K562 (cell line): ENCODE measurements at regions not wholly inside any gene's neighbourhood (a gene's known extent, or its start where the extent isn't known, plus 50 kb on each side); places are given as distances from the start of the nearest gene placed in this dataset.

ENCODE experiments used
- BACH1 ChIP-seq: fragments of 200-800 bp; sonication (Bioruptor generic); IDR thresholded peaks from 2 replicates; pipeline ENCODE4 v1.6.1; 2016; ENCODE audit warnings: missing genetic modification characterization, missing compliant biosample characterization
- EGR1 ChIP-seq: fragments of 450-650 bp; conservative IDR thresholded peaks from 2 replicates; pipeline ENCODE4 v1.6.1; 2017; ENCODE audit warnings: mild to moderate bottlenecking
- EP300 ChIP-seq: IDR thresholded peaks from 2 replicates; pipeline ENCODE4 v1.6.1; 2012; ENCODE audit warnings: low read length, improper control_type of control experiment
- HIVEP1 ChIP-seq: fragments of 250-450 bp; sonication (Bioruptor Pico); IDR thresholded peaks from 2 replicates; pipeline ENCODE4 v1.4.0; 2020; ENCODE audit warnings: mild to moderate bottlenecking
- MTF1 ChIP-seq: fragments of 250-450 bp; sonication (Bioruptor Pico); IDR thresholded peaks from 2 replicates; pipeline ENCODE4 v1.9.0; 2021; ENCODE audit warnings: moderate library complexity, mild to moderate bottlenecking, inconsistent platforms, borderline replicate concordance
- NRF1 ChIP-seq, 2 experiments: fragments of 450-650 bp; IDR thresholded peaks in 1 of 2; conservative IDR thresholded peaks in 1 of 2; 2 replicates each; pipeline ENCODE4 v1.6.1; 2014; ENCODE audit warnings: mild to moderate bottlenecking in 2 of 2
- PHF8 ChIP-seq: fragments of 200-600 bp; sonication (generic); IDR thresholded peaks from 2 replicates; pipeline ENCODE4 v1.6.1; 2012; ENCODE audit warnings: mixed run types, mild to moderate bottlenecking, inconsistent platforms, low read length, moderate library complexity, borderline replicate concordance
- PKNOX1 ChIP-seq: fragments of 450-650 bp; IDR thresholded peaks from 2 replicates; pipeline ENCODE4 v1.6.1; 2016
- POLR2AphosphoS5 ChIP-seq: IDR thresholded peaks from 2 replicates; pipeline ENCODE4 v1.6.1; 2011; ENCODE audit warnings: mild to moderate bottlenecking, low read depth, low read length, moderate library complexity; ENCODE audit not compliant: control insufficient read depth, insufficient read depth
- ZBED1 ChIP-seq: IDR thresholded peaks from 2 replicates; pipeline ENCODE4 v1.6.1; 2014
- ZC3H4 ChIP-seq: sonication (generic); formaldehyde crosslinking; IDR thresholded peaks from 2 replicates; pipeline ENCODE4 v1.9.0; 2021; ENCODE audit warnings: missing genetic modification reagents, borderline replicate concordance

DNA sequence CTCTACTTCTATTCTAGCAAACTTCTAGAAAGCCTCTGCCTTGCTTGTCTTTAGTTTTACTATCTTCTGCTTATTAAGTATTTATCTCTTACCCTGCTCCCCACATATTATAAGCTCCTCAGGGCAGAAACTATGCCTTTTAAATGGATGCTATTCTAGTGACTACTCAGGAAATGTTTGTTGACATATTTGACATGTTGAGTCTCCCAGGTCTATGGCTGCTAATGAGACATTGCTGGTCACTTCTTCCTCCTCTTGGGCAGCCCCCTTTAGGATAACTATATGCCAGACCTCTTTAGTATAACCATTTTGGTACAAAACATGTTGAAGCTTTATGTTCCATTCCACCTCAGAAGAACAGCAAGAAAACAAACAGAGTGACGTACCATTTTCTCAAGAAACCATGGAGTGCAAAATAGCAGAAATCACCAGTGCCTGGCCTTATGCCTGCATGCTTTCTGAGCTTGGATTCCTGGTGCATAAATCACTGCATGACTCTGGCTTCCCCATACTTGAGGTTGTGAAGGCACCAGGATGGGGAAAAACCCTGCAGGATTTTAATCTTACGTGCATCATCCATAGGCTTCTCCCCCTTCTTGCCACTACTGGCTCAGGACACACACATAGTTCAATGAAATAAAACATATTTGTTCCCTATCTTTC is 202.6 kb downstream of the TMX1 start:
- TF ChIP-seq ZBED1: no peak
- TF ChIP-seq POLR2AphosphoS5: no peak
- TF ChIP-seq NRF1 (conservative IDR thresholded peaks at IDR 0.05 in 1 of 2, IDR thresholded peaks at IDR 0.05 in 1 of 2): no peak
- no peak for TF ChIP-seq EGR1
- no peak for TF ChIP-seq PHF8
- no peak for TF ChIP-seq ZC3H4 (CRISPR knock-in tag)
- no peak for TF ChIP-seq BACH1 (tag)
- TF ChIP-seq MTF1 (CRISPR knock-in tag): no peak
- no peak for TF ChIP-seq PKNOX1
- no peak for TF ChIP-seq EP300
- no peak for TF ChIP-seq HIVEP1 (CRISPR knock-in tag)
